ENCODE measurements at regions not wholly inside any gene's neighbourhood (a gene's known extent, or its start where the extent isn't known, plus 50 kb on each side); places are given as distances from the start of the nearest gene placed in this dataset.
"Not testable (repeated sequence)": the region's sequence is repeated elsewhere in the genome, so short reads cannot be mapped to it uniquely, and the experiment has no call there.

DNA sequence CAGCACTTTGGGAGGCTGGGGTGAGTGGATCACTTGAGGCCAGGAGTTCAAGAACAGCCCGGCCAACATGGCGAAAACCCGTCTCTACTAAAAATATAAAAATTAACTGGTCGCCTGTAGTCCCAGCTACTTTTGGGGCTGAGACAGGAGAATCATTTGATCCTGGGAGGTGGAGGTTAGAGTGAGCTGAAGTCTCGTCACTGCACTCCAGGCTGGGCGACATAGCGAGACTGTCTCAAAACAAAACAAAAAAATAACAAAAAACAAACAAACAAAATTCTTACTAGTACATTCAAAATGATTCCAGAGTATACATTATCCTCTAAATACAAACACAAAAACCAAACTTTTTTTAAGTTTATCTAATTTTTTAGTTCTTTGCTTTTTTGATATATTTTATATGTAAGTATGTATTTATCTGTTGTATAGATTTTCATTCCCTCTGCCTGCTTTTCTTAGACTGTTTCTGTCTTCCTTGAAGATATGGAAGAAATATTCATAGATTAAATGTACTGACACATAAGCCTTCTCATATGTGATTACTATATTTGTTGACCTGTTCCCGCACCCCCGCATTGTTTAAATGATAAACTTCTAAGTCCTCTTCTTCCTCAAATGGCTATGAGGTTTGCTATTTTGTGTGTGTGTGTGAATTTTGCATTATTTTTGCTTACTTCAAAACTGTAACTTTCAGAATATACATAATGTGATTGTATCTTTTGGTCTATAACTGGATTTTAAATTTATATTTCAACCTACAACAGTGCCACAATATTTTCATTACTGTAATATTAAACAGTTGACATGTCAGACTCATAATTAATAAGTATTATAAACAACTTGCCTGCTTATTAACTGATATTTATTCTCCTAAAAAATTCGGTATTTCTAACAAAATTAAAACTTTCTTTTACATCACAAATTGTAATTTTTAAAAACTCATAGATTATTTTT is 1674.1 kb upstream of the B3GALT2 start:
- H3K36me3 ChIP-seq: no peaks in the 10 kb centered on the region
- TF ChIP-seq, protein P1, sequence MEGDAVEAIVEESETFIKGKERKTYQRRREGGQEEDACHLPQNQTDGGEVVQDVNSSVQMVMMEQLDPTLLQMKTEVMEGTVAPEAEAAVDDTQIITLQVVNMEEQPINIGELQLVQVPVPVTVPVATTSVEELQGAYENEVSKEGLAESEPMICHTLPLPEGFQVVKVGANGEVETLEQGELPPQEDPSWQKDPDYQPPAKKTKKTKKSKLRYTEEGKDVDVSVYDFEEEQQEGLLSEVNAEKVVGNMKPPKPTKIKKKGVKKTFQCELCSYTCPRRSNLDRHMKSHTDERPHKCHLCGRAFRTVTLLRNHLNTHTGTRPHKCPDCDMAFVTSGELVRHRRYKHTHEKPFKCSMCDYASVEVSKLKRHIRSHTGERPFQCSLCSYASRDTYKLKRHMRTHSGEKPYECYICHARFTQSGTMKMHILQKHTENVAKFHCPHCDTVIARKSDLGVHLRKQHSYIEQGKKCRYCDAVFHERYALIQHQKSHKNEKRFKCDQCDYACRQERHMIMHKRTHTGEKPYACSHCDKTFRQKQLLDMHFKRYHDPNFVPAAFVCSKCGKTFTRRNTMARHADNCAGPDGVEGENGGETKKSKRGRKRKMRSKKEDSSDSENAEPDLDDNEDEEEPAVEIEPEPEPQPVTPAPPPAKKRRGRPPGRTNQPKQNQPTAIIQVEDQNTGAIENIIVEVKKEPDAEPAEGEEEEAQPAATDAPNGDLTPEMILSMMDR (IDR thresholded peaks at IDR 0.05): no peak
- intact Hi-C loops (cut with DNase I; ENCODE audit: low total_unique reads): no loop called here

DNA sequence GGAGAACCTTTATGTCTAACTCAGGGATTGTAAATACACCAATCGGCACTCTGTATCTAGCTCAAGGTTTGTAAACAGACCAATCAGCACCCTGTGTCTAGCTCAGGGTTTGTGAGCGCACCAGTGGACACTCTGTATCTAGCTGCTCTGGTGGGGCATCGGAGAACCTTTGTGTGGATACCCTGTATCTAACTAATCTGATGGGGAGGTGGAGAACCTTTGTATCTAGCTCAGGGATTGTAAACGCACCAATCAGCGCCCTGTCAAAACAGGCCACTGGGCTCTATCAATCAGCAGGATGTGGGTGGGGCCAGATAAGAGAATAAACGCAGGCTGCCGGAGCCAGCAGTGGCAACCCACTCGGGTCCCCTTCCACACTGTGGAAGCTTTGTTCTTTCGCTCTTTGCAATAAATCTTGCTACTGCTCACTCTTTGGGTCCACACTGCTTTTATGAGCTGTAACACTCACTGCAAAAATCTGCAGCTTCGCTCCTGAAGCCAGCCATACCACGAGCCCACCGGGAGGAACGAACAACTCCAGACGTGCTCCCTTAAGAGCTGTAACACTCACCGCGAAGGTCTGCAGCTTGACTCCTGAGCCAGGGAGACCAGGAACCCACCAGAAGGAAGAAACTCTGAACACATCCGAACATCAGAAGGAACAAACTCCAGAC is 1673.2 kb upstream of the B3GALT2 start:
- DNase-seq; H3K27me3 ChIP-seq; H3K36me3 ChIP-seq; H3K4me3 ChIP-seq; H3K27ac ChIP-seq; intact Hi-C loops (cut with DNase I; ENCODE audit: low total_unique reads); H3K4me1 ChIP-seq; H3K9me3 ChIP-seq: not testable (repeated sequence)

More for the DNA sequence above, 1674.1 kb upstream of the B3GALT2 start:
- Histone ChIP-seq H3K9me3 (no peaks in the 10 kb centered on the region), H3K4me1 (no peaks in the 10 kb centered on the region), H3K27ac (no peak overlapping the region), H3K27me3 (no peaks in the 10 kb centered on the region), H3K4me3 (no peak overlapping the region)
- no peak for DNase-seq

DNA sequence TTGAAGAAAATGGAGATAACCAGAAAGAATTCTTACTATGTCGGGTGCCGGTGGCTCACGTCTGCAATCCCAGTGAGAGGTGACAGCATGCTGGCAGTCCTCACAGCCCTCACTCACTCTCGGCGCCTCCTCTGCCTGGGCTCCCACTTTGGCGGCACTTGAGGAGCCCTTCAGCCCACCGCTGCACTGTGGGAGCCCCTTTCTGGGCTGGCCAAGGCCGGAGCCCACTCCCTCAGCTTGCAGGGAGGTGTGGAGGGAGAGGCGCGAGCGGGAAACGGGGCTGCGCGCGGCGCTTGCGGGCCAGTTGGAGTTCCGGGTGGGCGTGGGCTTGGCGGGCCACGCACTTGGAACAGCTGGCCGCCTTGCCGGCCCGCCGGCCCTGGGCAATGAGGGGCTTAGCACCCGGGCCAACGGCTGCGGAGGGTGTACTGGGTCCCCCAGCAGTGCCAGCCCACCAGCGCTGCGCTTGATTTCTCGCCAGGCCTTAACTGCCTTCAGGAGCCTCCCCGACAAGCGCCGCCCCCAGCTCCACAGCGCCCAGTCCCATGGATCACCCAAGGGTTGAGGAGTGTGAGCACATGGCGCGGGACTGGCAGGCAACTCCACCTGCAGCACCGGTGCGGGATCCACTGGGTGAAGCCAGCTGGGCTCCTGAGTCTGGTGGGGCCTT is 1672.5 kb upstream of the B3GALT2 start:
- H3K9me3 ChIP-seq; H3K36me3 ChIP-seq; H3K4me3 ChIP-seq; intact Hi-C loops (cut with DNase I; ENCODE audit: low total_unique reads); H3K27ac ChIP-seq; H3K4me1 ChIP-seq; H3K27me3 ChIP-seq; DNase-seq: not testable (repeated sequence)

DNA sequence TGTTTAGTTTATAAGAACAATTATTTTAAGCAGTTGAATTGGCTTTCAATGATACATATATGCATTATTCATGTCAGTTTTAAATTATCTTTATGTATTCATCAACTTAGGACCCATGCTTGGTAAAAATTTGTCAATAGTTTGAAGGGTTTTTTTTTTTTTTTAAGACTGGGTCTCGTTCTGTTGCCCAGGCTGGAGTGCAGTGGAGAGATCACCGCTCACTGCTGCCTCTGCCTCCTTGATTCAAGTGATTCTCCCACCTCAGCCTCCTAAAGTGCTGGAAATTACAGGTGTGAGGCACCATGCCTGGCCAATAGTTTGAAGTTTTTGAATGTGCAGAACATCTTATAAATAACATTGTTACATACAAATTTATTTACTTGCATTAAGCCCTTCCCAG is 1671.0 kb upstream of the B3GALT2 start:
- no peaks in the 10 kb centered on the region for H3K27me3 ChIP-seq
- no peaks in the 10 kb centered on the region for H3K9me3 ChIP-seq
- no peak for DNase-seq
- no peaks in the 10 kb centered on the region for H3K36me3 ChIP-seq
- TF ChIP-seq, protein P1 (IDR thresholded peaks at IDR 0.05): no peak
- H3K4me3 ChIP-seq: no peak overlapping the region
- intact Hi-C loops (cut with DNase I; ENCODE audit: low total_unique reads): no loop called here
- H3K27ac ChIP-seq: no peak overlapping the region
- no peaks in the 10 kb centered on the region for H3K4me1 ChIP-seq

DNA sequence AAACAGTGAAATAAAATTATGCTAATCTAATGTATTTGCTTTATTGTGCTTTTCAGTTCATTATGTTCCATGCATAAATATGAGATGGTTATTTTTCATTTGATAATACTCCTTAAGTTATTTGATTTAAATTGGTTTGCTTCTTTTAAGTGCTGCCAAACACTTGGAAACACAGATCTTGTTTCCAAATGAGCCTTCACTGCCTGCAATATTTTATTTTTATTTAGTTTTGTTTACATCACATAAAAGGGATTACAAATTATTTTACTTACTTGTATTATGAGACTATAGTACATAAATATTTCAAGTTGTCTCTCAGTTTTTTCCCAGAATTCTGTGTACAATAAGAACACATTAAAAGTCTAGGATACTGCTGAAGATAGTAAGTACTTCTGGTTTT is 1662.4 kb upstream of the B3GALT2 start:
- intact Hi-C loops (cut with DNase I; ENCODE audit: low total_unique reads): no loop called here
- H3K9me3 ChIP-seq: no peaks in the 10 kb centered on the region
- no peaks in the 10 kb centered on the region for H3K4me1 ChIP-seq
- TF ChIP-seq, protein P1 (IDR thresholded peaks at IDR 0.05): no peak
- no peak overlapping the region for H3K27ac ChIP-seq
- DNase-seq: no peak
- no peak overlapping the region for H3K4me3 ChIP-seq
- no peaks in the 10 kb centered on the region for H3K36me3 ChIP-seq
- H3K27me3 ChIP-seq: no peaks in the 10 kb centered on the region

DNA sequence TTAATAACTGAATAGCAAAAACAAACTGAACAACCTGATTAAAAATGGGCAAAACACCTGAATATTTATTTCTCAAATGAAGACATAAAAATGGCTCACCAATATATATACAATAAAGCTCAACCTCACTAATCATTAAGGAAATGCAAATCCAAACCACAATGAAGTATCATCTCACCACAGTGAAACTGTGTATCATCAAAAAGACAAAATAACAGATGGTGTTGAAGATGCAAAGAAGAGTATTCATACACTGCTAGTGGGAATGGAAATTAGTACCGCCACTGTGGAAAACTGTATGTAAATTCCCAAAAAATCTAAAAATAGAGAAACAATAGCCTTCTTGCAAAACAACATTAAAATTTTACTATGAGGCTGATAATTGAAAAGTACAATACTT is 1660.1 kb upstream of the B3GALT2 start:
- intact Hi-C loops (cut with DNase I; ENCODE audit: low total_unique reads): no loop called here

More for the DNA sequence above, 1660.1 kb upstream of the B3GALT2 start:
- no peak for DNase-seq
- no peak overlapping the region for H3K27ac ChIP-seq
- TF ChIP-seq, protein P1 (IDR thresholded peaks at IDR 0.05): no peak
- no peaks in the 10 kb centered on the region for H3K9me3 ChIP-seq
- no peak overlapping the region for H3K4me3 ChIP-seq
- H3K36me3 ChIP-seq: no peaks in the 10 kb centered on the region
- H3K4me1 ChIP-seq: no peaks in the 10 kb centered on the region
- H3K27me3 ChIP-seq: no peaks in the 10 kb centered on the region

Data from tibial artery (tissue), 4 donors.